HL-60 (cell line): ENCODE measurements at regions not wholly inside any gene's neighbourhood (a gene's known extent, or its start where the extent isn't known, plus 50 kb on each side); places are given as distances from the start of the nearest gene placed in this dataset.

Experiments
- CTCF ChIP-seq: IDR thresholded peaks from one replicate; pipeline ENCODE4 v1.5.1; 2011; ENCODE audit warnings: low read length, control low read depth, inconsistent platforms; ENCODE audit not compliant: insufficient read depth
- GABPA ChIP-seq: IDR thresholded peaks from 2 replicates; pipeline ENCODE4 v1.6.1; 2012; ENCODE audit warnings: low read depth
- POLR2AphosphoS5 ChIP-seq: IDR thresholded peaks from 2 replicates; pipeline ENCODE4 v1.6.1; 2012; ENCODE audit warnings: low read depth
- TF ChIP-seq, protein P1 (sequence below): IDR thresholded peaks from 2 replicates; pipeline ENCODE4 v1.6.1; 2012; ENCODE audit warnings: low read depth; ENCODE audit not compliant: insufficient replicate concordance

GRCh38 chr11:33630936-33631748 lies 69.5 kb downstream of the C11orf91 start:
- TF ChIP-seq CTCF (no peak), POLR2AphosphoS5 (no peak), GABPA (no peak)
- TF ChIP-seq, protein P1, sequence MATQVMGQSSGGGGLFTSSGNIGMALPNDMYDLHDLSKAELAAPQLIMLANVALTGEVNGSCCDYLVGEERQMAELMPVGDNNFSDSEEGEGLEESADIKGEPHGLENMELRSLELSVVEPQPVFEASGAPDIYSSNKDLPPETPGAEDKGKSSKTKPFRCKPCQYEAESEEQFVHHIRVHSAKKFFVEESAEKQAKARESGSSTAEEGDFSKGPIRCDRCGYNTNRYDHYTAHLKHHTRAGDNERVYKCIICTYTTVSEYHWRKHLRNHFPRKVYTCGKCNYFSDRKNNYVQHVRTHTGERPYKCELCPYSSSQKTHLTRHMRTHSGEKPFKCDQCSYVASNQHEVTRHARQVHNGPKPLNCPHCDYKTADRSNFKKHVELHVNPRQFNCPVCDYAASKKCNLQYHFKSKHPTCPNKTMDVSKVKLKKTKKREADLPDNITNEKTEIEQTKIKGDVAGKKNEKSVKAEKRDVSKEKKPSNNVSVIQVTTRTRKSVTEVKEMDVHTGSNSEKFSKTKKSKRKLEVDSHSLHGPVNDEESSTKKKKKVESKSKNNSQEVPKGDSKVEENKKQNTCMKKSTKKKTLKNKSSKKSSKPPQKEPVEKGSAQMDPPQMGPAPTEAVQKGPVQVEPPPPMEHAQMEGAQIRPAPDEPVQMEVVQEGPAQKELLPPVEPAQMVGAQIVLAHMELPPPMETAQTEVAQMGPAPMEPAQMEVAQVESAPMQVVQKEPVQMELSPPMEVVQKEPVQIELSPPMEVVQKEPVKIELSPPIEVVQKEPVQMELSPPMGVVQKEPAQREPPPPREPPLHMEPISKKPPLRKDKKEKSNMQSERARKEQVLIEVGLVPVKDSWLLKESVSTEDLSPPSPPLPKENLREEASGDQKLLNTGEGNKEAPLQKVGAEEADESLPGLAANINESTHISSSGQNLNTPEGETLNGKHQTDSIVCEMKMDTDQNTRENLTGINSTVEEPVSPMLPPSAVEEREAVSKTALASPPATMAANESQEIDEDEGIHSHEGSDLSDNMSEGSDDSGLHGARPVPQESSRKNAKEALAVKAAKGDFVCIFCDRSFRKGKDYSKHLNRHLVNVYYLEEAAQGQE = no peak
